Trophoblast cell (in vitro differentiated cells and primary cell): ENCODE measurements at regions not wholly inside any gene's neighbourhood (a gene's known extent, or its start where the extent isn't known, plus 50 kb on each side); places are given as distances from the start of the nearest gene placed in this dataset.

Source experiments
- DNase-seq, 2 donors: peaks; one replicate each; pipeline ENCODE4 v3.0.0-alpha.2; 2016
- H2AFZ ChIP-seq: 2 replicates; pipeline ENCODE4 v1.6.1; 2013; ENCODE audit warnings: low read length, moderate library complexity, mild to moderate bottlenecking; ENCODE audit not compliant: insufficient read depth, poor library complexity
- H2AK5ac ChIP-seq: 2 replicates; pipeline ENCODE4 v1.6.1; 2013; ENCODE audit warnings: mild to moderate bottlenecking, low read length
- H2BK120ac ChIP-seq: 2 replicates; pipeline ENCODE4 v1.6.1; 2013; ENCODE audit warnings: low read length, mild to moderate bottlenecking, moderate library complexity; ENCODE audit not compliant: insufficient read depth, poor library complexity
- H2BK12ac ChIP-seq: 2 replicates; pipeline ENCODE4 v1.6.1; 2013; ENCODE audit warnings: mild to moderate bottlenecking, low read length, moderate library complexity
- H2BK5ac ChIP-seq: 2 replicates; pipeline ENCODE4 v1.6.1; 2013; ENCODE audit warnings: low read length, low read depth, moderate library complexity, mild to moderate bottlenecking; ENCODE audit not compliant: poor library complexity
- H3K14ac ChIP-seq: 2 replicates; pipeline ENCODE4 v1.6.1; 2013; ENCODE audit warnings: mild to moderate bottlenecking, low read length
- H3K18ac ChIP-seq: 2 replicates; pipeline ENCODE4 v1.6.1; 2013; ENCODE audit warnings: mild to moderate bottlenecking, low read length
- H3K23ac ChIP-seq: 2 replicates; pipeline ENCODE4 v1.6.1; 2013; ENCODE audit warnings: low read length
- H3K27ac ChIP-seq: 2 replicates; pipeline ENCODE4 v1.5.1; 2013; ENCODE audit warnings: low read depth, mild to moderate bottlenecking, inconsistent platforms, low read length, moderate library complexity
- H3K27me3 ChIP-seq: 2 replicates; pipeline ENCODE4 v1.6.1; 2013; ENCODE audit warnings: inconsistent platforms, mild to moderate bottlenecking, low read length, moderate library complexity; ENCODE audit not compliant: insufficient read depth
- H3K36me3 ChIP-seq, 2 experiments: 1 replicate in 1 of 2; 2 replicates in 1 of 2; pipeline ENCODE4 v1.6.1; 2013; ENCODE audit warnings: low read length in 2 of 2, mild to moderate bottlenecking in 2 of 2, moderate library complexity in 1 of 2; ENCODE audit not compliant: insufficient read depth in 2 of 2, control insufficient read depth in 1 of 2
- H3K4ac ChIP-seq: 2 replicates; pipeline ENCODE4 v1.6.1; 2013; ENCODE audit warnings: low read depth, mild to moderate bottlenecking, low read length, moderate library complexity
- H3K4me1 ChIP-seq, 2 experiments: 1 replicate in 1 of 2; 2 replicates in 1 of 2; pipeline ENCODE4 v1.6.1; 2013; ENCODE audit warnings: low read length in 2 of 2, mild to moderate bottlenecking in 2 of 2, moderate library complexity in 1 of 2; ENCODE audit not compliant: insufficient read depth in 2 of 2, control insufficient read depth in 1 of 2
- H3K4me2 ChIP-seq: 2 replicates; pipeline ENCODE4 v1.6.1; 2013; ENCODE audit warnings: inconsistent platforms, mild to moderate bottlenecking, low read length, moderate library complexity
- H3K4me3 ChIP-seq: 2 replicates; pipeline ENCODE4 v1.5.1; 2013; ENCODE audit warnings: mild to moderate bottlenecking, low read depth, low read length, inconsistent platforms
- H3K79me1 ChIP-seq: one replicate; pipeline ENCODE4 v1.6.1; 2013; ENCODE audit warnings: low read length
- H3K79me2 ChIP-seq: 2 replicates; pipeline ENCODE4 v1.6.1; 2013; ENCODE audit warnings: low read length, mild to moderate bottlenecking; ENCODE audit not compliant: control insufficient read depth, insufficient read depth, poor library complexity
- H3K9ac ChIP-seq: 2 replicates; pipeline ENCODE4 v1.6.1; 2013; ENCODE audit warnings: mild to moderate bottlenecking, low read length
- H3K9me3 ChIP-seq: 2 replicates; pipeline ENCODE4 v1.6.1; 2013; ENCODE audit warnings: low read depth, mild to moderate bottlenecking, control low read depth, inconsistent platforms, low read length; ENCODE audit not compliant: insufficient read depth
- H4K12ac ChIP-seq: 2 replicates; pipeline ENCODE4 v1.6.1; 2013; ENCODE audit warnings: low read depth, mild to moderate bottlenecking, low read length, moderate library complexity
- H4K8ac ChIP-seq: 2 replicates; pipeline ENCODE4 v1.6.1; 2013; ENCODE audit warnings: low read depth, mild to moderate bottlenecking, low read length, moderate library complexity
- H4K91ac ChIP-seq: one replicate; pipeline ENCODE4 v1.6.1; 2013; ENCODE audit warnings: low read depth, mild to moderate bottlenecking, low read length, moderate library complexity
- WGBS: extraction: QIAGEN DNeasy Blood & Tissue Kit; methylation state at CpG from one replicate; pipeline ENCODE4 v1.1.7; 2013; ENCODE audit warnings: missing lambda C conversion rate; ENCODE audit not compliant: insufficient read length, insufficient coverage; ENCODE audit errors: extremely low coverage; 5-methylcytosine and 5-hydroxymethylcytosine counted together

DNA sequence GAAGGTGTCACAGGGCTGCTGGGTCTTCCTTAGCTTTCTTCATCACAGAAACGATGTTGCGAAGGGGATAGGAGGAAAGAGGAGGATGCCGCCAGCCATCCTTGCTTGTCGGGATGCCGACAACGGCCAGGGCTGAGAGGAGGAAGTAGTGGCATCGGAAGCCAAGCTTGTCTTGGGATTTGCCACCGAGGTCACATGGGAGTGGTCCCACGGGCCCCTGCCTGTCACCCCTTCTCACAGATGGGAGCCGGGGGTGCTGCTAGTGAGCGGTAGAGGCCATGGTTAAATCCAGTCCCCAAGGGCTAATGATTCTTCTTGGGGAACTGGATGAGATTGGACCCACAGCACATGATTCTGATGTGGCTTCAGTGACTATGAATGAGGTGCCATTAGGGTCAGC is 1375.8 kb downstream of the BRD1 start:
- Histone ChIP-seq H3K27ac (no peak overlapping the region), H3K23ac (no peak overlapping the region), H4K91ac (no peak overlapping the region), H3K4ac (no peak overlapping the region), H3K4me1 (no peaks in the 10 kb centered on the region), H3K9ac (no peak overlapping the region), H3K9me3 (peaks cover 10% of the 10 kb centered on the region), H3K79me1 (no peaks in the 10 kb centered on the region), H2BK12ac (no peak overlapping the region), H3K4me2 (no peak overlapping the region), H2BK120ac (no peak overlapping the region), H3K4me3 (no peak overlapping the region), H3K14ac (no peak overlapping the region), H2BK5ac (no peak overlapping the region), H3K27me3 (no peaks in the 10 kb centered on the region), H2AK5ac (no peak overlapping the region), H3K79me2 (no peaks in the 10 kb centered on the region), H3K36me3 (no peaks in the 10 kb centered on the region), H3K18ac (no peak overlapping the region), H2AFZ (no peak overlapping the region), H4K8ac (no peak overlapping the region), H4K12ac (no peak overlapping the region)
- no CpG with 5 or more reads among the region's 11 CpGs for WGBS
- DNase-seq = no peak

DNA sequence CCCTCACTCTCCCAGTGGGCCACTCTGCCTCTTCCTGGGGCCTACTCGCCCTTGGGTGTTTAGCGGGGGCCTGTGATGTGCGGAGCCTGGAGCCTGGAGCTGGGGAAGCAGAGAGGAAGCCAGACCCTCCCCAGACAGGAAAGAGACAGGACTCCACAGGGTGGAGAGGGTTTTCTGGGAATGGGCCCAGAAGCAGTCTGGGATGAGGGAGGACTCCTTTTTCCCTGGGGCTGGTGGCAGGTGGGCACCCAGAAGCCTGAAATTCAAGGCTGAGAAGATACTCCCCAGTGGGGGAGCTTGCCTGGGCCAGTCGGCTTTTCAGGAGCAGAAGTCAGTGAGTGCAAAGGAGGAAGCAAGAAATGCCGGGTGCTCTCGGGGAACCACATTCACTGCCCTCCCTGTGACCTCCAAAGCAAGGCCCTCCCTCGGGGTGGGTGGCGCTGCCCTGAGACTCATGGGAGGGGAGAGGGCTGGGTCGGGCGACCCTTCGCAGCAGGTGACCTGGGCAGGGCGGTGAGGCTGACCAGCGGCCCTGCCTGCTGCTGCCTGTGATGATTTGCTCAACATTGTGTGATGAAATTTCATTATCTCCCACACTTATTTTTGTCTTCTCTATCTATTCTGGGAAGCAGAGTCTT is 1377.4 kb downstream of the BRD1 start:
- no CpG with 5 or more reads among the region's 13 CpGs for WGBS

DNA sequence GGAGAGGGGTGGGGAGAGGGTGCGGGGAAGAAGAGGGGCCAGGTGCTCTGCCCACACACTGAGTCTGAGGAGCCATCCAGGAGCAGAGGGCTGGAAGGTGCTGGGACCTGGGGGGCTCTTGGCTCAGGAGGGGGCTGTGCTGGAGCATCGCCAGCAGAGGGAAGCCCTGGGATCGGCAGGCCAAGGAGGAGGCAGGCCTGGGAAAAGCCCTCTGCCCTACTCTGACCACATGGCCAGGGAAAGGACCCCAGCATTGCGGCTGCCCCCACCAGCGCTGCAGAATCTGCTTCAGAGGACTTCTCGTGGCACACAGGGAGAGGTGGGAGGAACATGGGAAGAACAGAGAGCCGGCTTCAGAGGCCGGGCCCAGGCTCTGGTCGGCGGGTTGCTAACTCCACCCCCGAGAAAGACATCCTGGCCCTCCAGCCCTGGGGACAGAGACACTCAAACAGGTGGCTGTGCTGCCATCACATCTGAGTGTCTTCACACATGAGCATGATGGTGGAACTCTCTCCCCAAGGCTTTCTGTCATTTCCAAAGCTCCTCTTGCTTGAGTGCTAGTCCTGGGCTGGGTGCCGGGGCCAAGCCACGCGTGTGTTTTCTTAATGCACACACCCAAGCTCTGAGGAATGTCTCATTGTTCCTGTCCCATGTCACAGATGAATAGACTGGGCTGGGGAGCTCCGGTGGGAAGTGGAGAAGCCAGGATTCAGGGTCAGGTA is 1378.0 kb downstream of the BRD1 start:
- Histone ChIP-seq H3K18ac (no peak overlapping the region), H3K79me1 (no peaks in the 10 kb centered on the region), H3K36me3 (no peaks in the 10 kb centered on the region), H3K27me3 (no peaks in the 10 kb centered on the region), H4K91ac (no peak overlapping the region), H3K4me3 (no peak overlapping the region), H3K79me2 (no peaks in the 10 kb centered on the region), H2BK120ac (no peak overlapping the region), H2BK12ac (no peak overlapping the region), H3K4me1 (no peaks in the 10 kb centered on the region), H3K27ac (no peak overlapping the region), H3K9ac (no peak overlapping the region), H4K12ac (no peak overlapping the region), H3K4me2 (no peak overlapping the region), H3K4ac (no peak overlapping the region), H2AK5ac (no peak overlapping the region), H3K23ac (no peak overlapping the region), H4K8ac (no peak overlapping the region), H3K14ac (no peak overlapping the region), H2AFZ (no peak overlapping the region), H2BK5ac (no peak overlapping the region), H3K9me3 (peaks cover 10% of the 10 kb centered on the region)
- no CpG with 5 or more reads among the region's 15 CpGs for WGBS
- no peak for DNase-seq

More for the DNA sequence above, 1377.4 kb downstream of the BRD1 start:
- Histone ChIP-seq H2BK5ac (no peak overlapping the region), H2AK5ac (no peak overlapping the region), H3K27ac (no peak overlapping the region), H3K4me3 (no peak overlapping the region), H3K18ac (no peak overlapping the region), H2BK120ac (no peak overlapping the region), H4K91ac (no peak overlapping the region), H3K14ac (no peak overlapping the region), H3K4ac (no peak overlapping the region), H3K4me1 (no peaks in the 10 kb centered on the region), H3K27me3 (no peaks in the 10 kb centered on the region), H3K79me1 (no peaks in the 10 kb centered on the region), H2AFZ (no peak overlapping the region), H3K36me3 (no peaks in the 10 kb centered on the region), H4K12ac (no peak overlapping the region), H3K9ac (no peak overlapping the region), H3K4me2 (no peak overlapping the region), H4K8ac (no peak overlapping the region), H3K23ac (no peak overlapping the region), H3K79me2 (no peaks in the 10 kb centered on the region), H3K9me3 (peaks cover 10% of the 10 kb centered on the region), H2BK12ac (no peak overlapping the region)
- no peak for DNase-seq

DNA sequence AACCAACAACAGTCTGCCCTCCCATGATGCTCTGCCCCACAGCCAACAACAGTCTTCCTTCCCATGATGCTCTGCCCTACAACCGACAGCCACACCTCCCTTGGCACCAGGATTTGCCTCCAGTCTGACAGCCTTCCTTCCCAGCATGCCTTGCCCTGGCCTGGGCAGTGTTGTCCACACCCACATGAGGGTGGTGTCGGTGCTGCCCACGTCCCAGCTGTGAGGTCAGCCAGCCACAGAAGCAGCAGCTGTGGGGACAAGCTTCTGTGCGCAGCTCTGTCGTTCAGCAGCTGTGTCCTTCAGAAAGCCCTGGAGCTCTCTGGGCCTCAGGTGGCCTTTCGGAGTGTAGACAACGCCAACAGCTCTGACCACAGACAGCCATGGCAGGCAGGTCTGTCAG is 1378.9 kb downstream of the BRD1 start:
- no CpG with 5 or more reads among the region's 7 CpGs for WGBS
- no peaks in the 10 kb centered on the region for H3K36me3 ChIP-seq

More for the DNA sequence above, 1378.9 kb downstream of the BRD1 start:
- Histone ChIP-seq H4K8ac (no peak overlapping the region), H3K14ac (no peak overlapping the region), H3K27me3 (no peaks in the 10 kb centered on the region), H3K18ac (no peak overlapping the region), H2AK5ac (no peak overlapping the region), H2BK12ac (no peak overlapping the region), H3K4me3 (no peak overlapping the region), H4K91ac (no peak overlapping the region), H2BK5ac (no peak overlapping the region), H2BK120ac (no peak overlapping the region), H3K9ac (no peak overlapping the region), H3K79me2 (no peaks in the 10 kb centered on the region), H3K4ac (no peak overlapping the region), H3K27ac (no peak overlapping the region), H3K4me2 (no peak overlapping the region), H3K79me1 (no peaks in the 10 kb centered on the region), H4K12ac (no peak overlapping the region), H3K4me1 (no peaks in the 10 kb centered on the region), H2AFZ (no peak overlapping the region), H3K23ac (no peak overlapping the region), H3K9me3 (peaks cover 9% of the 10 kb centered on the region)
- DNase-seq = no peak
